WTC11 (cell line): ENCODE measurements at regions not wholly inside any gene's neighbourhood (a gene's known extent, or its start where the extent isn't known, plus 50 kb on each side); places are given as distances from the start of the nearest gene placed in this dataset.

ENCODE experiments used
- ATAC-seq: fragments of 200-7000 bp; cut with Tn5 transposase; 2 replicates; pipeline ENCODE4 v1.10.0; 2021; ENCODE audit warnings: mild to moderate bottlenecking, moderate library complexity
- CTCF ChIA-PET: fragments of 300-600 bp; sonication (Branson Sonifier 250); formaldehyde crosslinking; loops from one replicate; lab custom pipeline; 2021; ENCODE audit warnings: antibody characterized with exemption; lab: Charles Lee
- POLR2A ChIA-PET: fragments of 350-600 bp; sonication (Branson Sonifier 250); formaldehyde crosslinking; loops from one replicate; lab custom pipeline; 2021; ENCODE audit warnings: antibody characterized with exemption; lab: Charles Lee
- DNase-seq: peaks from one replicate; pipeline ENCODE4 v3.0.0; 2021; ENCODE audit warnings: low spot score
- H3K27ac Mint-ChIP-seq: 2 replicates; pipeline ENCODE4 v1.8.0; 2021; ENCODE audit warnings: mixed read lengths
- H3K27me3 Mint-ChIP-seq: 2 replicates; pipeline ENCODE4 v1.8.0; 2021; ENCODE audit warnings: low read depth, mild to moderate bottlenecking, moderate library complexity, mixed read lengths
- H3K36me3 Mint-ChIP-seq: 2 replicates; pipeline ENCODE4 v1.8.0; 2021; ENCODE audit warnings: mixed read lengths
- H3K4me1 Mint-ChIP-seq: 2 replicates; pipeline ENCODE4 v1.8.0; 2022; ENCODE audit warnings: mixed read lengths
- H3K4me3 Mint-ChIP-seq: 2 replicates; pipeline ENCODE4 v1.8.0; 2021; ENCODE audit warnings: mild to moderate bottlenecking, moderate library complexity, mixed read lengths
- H3K9me3 Mint-ChIP-seq: 2 replicates; pipeline ENCODE4 v1.8.0; 2021; ENCODE audit warnings: mixed read lengths
- CBFB ChIP-seq: sonication (generic); formaldehyde crosslinking; IDR thresholded peaks from 2 replicates; pipeline ENCODE4 v1.8.1; 2022; ENCODE audit warnings: mild to moderate bottlenecking, low read depth, missing genetic modification reagents
- CREB1 ChIP-seq: sonication (generic); formaldehyde crosslinking; IDR thresholded peaks from 2 replicates; pipeline ENCODE4 v1.8.0; 2023; ENCODE audit warnings: mild to moderate bottlenecking, missing genetic modification reagents
- FOXK1 ChIP-seq: sonication (generic); formaldehyde crosslinking; IDR thresholded peaks from 2 replicates; pipeline ENCODE4 v1.8.0; 2022; ENCODE audit warnings: mild to moderate bottlenecking, moderate library complexity, missing genetic modification reagents
- NFE2L1 ChIP-seq: sonication (generic); formaldehyde crosslinking; IDR thresholded peaks from 2 replicates; pipeline ENCODE4 v1.8.1; 2023; ENCODE audit warnings: missing genetic modification reagents
- RELA ChIP-seq: sonication (generic); formaldehyde crosslinking; IDR thresholded peaks from 2 replicates; pipeline ENCODE4 v1.8.1; 2022; ENCODE audit warnings: missing genetic modification reagents, mild to moderate bottlenecking, borderline replicate concordance
- SOX15 ChIP-seq: fragments of 250-450 bp; sonication (Bioruptor Pico); IDR thresholded peaks from 2 replicates; pipeline ENCODE4 v1.9.0; 2021; ENCODE audit warnings: mild to moderate bottlenecking
- TCF7 ChIP-seq: sonication (generic); formaldehyde crosslinking; IDR thresholded peaks from 2 replicates; pipeline ENCODE4 v1.8.0; 2022; ENCODE audit warnings: mild to moderate bottlenecking, low read depth, missing genetic modification reagents, moderate library complexity
- TEAD1 ChIP-seq: sonication (generic); formaldehyde crosslinking; IDR thresholded peaks from 2 replicates; pipeline ENCODE4 v1.8.0; 2022; ENCODE audit warnings: mild to moderate bottlenecking, missing genetic modification reagents
- ZBTB21 ChIP-seq: sonication (generic); formaldehyde crosslinking; IDR thresholded peaks from 2 replicates; pipeline ENCODE4 v1.8.1; 2023; ENCODE audit warnings: mild to moderate bottlenecking, missing genetic modification reagents, borderline replicate concordance
- ZNF219 ChIP-seq: sonication (generic); formaldehyde crosslinking; IDR thresholded peaks from 2 replicates; pipeline ENCODE4 v1.8.0; 2023; ENCODE audit warnings: missing genetic modification reagents, mild to moderate bottlenecking, borderline replicate concordance
- TF ChIP-seq, protein P1 (sequence below): sonication (generic); formaldehyde crosslinking; IDR thresholded peaks from 2 replicates; pipeline ENCODE4 v1.8.1; 2023; ENCODE audit warnings: mild to moderate bottlenecking, moderate library complexity, missing genetic modification reagents
- TF ChIP-seq, protein P2 (sequence below): fragments of 250-450 bp; sonication (Bioruptor Pico); IDR thresholded peaks from 2 replicates; pipeline ENCODE4 v1.9.0; 2021; ENCODE audit warnings: mild to moderate bottlenecking
- TF ChIP-seq, protein P3 (sequence below): sonication (generic); formaldehyde crosslinking; conservative IDR thresholded peaks from 2 replicates; pipeline ENCODE4 v1.8.1; 2022; ENCODE audit warnings: mild to moderate bottlenecking, missing genetic modification reagents
- TF ChIP-seq, protein P4 (sequence below): fragments of 250-450 bp; sonication (Bioruptor Pico); IDR thresholded peaks from 2 replicates; pipeline ENCODE4 v1.9.0; 2021; ENCODE audit warnings: moderate library complexity, mild to moderate bottlenecking, inconsistent platforms, borderline replicate concordance
- TF ChIP-seq, protein P5 (sequence below): fragments of 250-450 bp; sonication (Bioruptor Pico); IDR thresholded peaks from 2 replicates; pipeline ENCODE4 v2.1.2; 2022; ENCODE audit warnings: mild to moderate bottlenecking, moderate library complexity
- TF ChIP-seq, protein P6 (sequence below): sonication (generic); formaldehyde crosslinking; IDR thresholded peaks from 2 replicates; pipeline ENCODE4 v1.8.0; 2022; ENCODE audit warnings: mild to moderate bottlenecking, missing genetic modification reagents
- TF ChIP-seq, protein P7 (sequence below): sonication (generic); formaldehyde crosslinking; IDR thresholded peaks from 2 replicates; pipeline ENCODE4 v1.8.1; 2022; ENCODE audit warnings: missing genetic modification reagents, borderline replicate concordance
- TF ChIP-seq, protein P8 (sequence below): sonication (generic); formaldehyde crosslinking; IDR thresholded peaks from 2 replicates; pipeline ENCODE4 v1.8.1; 2023; ENCODE audit warnings: mild to moderate bottlenecking, missing genetic modification reagents, borderline replicate concordance
- TF ChIP-seq, protein P9 (sequence below): sonication (generic); formaldehyde crosslinking; IDR thresholded peaks from 2 replicates; pipeline ENCODE4 v1.8.1; 2022; ENCODE audit warnings: mild to moderate bottlenecking, missing genetic modification reagents, moderate library complexity, borderline replicate concordance

DNA sequence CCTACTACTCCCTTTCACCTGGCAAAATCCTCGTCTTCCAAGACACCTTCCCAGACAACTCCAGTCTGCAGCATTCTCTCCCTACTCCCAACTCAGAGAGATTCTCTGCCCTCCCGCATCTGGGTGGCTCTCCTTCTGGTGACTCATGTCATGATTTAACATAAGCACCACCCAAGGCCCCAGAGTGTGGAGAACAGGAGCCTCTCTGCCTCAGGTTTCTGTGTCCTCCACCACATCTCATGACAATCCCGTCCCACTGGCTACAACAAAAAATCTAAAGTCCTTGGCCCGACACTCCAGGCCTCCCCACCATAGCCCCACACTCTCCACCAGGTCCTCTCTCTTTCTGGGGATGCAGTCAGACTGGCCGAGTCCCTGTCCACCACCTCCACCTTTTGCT, 197.1 kb downstream of the BCL11A start:
- Mint-ChIP-seq H3K4me3 (no peak overlapping the region), H3K9me3 (no peaks in the 10 kb centered on the region), H3K27ac (no peak overlapping the region), H3K27me3 (no peaks in the 10 kb centered on the region; the same call in none of the 2 replicates), H3K4me1 (peaks cover 27% of the 10 kb centered on the region), H3K36me3 (no peaks in the 10 kb centered on the region)
- ATAC-seq (no peak), DNase-seq (no peak)
- TF ChIP-seq, protein P1, sequence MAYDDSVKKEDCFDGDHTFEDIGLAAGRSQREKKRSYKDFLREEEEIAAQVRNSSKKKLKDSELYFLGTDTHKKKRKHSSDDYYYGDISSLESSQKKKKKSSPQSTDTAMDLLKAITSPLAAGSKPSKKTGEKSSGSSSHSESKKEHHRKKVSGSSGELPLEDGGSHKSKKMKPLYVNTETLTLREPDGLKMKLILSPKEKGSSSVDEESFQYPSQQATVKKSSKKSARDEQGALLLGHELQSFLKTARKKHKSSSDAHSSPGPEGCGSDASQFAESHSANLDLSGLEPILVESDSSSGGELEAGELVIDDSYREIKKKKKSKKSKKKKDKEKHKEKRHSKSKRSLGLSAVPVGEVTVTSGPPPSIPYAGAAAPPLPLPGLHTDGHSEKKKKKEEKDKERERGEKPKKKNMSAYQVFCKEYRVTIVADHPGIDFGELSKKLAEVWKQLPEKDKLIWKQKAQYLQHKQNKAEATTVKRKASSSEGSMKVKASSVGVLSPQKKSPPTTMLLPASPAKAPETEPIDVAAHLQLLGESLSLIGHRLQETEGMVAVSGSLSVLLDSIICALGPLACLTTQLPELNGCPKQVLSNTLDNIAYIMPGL (CRISPR knock-in tag): no peak
- TF ChIP-seq, protein P2, sequence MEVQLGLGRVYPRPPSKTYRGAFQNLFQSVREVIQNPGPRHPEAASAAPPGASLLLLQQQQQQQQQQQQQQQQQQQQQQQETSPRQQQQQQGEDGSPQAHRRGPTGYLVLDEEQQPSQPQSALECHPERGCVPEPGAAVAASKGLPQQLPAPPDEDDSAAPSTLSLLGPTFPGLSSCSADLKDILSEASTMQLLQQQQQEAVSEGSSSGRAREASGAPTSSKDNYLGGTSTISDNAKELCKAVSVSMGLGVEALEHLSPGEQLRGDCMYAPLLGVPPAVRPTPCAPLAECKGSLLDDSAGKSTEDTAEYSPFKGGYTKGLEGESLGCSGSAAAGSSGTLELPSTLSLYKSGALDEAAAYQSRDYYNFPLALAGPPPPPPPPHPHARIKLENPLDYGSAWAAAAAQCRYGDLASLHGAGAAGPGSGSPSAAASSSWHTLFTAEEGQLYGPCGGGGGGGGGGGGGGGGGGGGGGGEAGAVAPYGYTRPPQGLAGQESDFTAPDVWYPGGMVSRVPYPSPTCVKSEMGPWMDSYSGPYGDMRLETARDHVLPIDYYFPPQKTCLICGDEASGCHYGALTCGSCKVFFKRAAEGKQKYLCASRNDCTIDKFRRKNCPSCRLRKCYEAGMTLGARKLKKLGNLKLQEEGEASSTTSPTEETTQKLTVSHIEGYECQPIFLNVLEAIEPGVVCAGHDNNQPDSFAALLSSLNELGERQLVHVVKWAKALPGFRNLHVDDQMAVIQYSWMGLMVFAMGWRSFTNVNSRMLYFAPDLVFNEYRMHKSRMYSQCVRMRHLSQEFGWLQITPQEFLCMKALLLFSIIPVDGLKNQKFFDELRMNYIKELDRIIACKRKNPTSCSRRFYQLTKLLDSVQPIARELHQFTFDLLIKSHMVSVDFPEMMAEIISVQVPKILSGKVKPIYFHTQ (CRISPR knock-in tag): no peak
- TF ChIP-seq, protein P3, sequence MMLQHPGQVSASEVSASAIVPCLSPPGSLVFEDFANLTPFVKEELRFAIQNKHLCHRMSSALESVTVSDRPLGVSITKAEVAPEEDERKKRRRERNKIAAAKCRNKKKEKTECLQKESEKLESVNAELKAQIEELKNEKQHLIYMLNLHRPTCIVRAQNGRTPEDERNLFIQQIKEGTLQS (CRISPR knock-in tag): no peak
- TF ChIP-seq, protein P4, sequence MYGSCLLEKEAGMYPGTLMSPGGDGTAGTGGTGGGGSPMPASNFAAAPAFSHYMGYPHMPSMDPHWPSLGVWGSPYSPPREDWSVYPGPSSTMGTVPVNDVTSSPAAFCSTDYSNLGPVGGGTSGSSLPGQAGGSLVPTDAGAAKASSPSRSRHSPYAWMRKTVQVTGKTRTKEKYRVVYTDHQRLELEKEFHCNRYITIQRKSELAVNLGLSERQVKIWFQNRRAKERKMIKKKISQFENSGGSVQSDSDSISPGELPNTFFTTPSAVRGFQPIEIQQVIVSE (CRISPR knock-in tag): no peak
- TF ChIP-seq FOXK1: no peak
- TF ChIP-seq CREB1 (CRISPR knock-in tag): no peak
- no peak for TF ChIP-seq NFE2L1
- no peak for TF ChIP-seq SOX15 (CRISPR knock-in tag)
- TF ChIP-seq TCF7 (CRISPR knock-in tag): no peak
- no peak for TF ChIP-seq ZBTB21 (CRISPR knock-in tag)
- no peak for TF ChIP-seq ZNF219 (CRISPR knock-in tag)
- TF ChIP-seq TEAD1 (CRISPR knock-in tag): no peak
- TF ChIP-seq, protein P5, sequence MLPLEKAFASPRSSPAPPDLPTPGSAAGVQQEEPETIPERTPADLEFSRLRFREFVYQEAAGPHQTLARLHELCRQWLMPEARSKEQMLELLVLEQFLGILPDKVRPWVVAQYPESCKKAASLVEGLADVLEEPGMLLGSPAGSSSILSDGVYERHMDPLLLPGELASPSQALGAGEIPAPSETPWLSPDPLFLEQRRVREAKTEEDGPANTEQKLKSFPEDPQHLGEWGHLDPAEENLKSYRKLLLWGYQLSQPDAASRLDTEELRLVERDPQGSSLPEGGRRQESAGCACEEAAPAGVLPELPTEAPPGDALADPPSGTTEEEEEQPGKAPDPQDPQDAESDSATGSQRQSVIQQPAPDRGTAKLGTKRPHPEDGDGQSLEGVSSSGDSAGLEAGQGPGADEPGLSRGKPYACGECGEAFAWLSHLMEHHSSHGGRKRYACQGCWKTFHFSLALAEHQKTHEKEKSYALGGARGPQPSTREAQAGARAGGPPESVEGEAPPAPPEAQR (CRISPR knock-in tag): no peak
- TF ChIP-seq, protein P6, sequence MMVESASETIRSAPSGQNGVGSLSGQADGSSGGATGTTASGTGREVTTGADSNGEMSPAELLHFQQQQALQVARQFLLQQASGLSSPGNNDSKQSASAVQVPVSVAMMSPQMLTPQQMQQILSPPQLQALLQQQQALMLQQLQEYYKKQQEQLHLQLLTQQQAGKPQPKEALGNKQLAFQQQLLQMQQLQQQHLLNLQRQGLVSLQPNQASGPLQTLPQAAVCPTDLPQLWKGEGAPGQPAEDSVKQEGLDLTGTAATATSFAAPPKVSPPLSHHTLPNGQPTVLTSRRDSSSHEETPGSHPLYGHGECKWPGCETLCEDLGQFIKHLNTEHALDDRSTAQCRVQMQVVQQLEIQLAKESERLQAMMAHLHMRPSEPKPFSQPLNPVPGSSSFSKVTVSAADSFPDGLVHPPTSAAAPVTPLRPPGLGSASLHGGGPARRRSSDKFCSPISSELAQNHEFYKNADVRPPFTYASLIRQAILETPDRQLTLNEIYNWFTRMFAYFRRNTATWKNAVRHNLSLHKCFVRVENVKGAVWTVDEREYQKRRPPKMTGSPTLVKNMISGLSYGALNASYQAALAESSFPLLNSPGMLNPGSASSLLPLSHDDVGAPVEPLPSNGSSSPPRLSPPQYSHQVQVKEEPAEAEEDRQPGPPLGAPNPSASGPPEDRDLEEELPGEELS (CRISPR knock-in tag): no peak
- no peak for TF ChIP-seq RELA
- TF ChIP-seq, protein P7, sequence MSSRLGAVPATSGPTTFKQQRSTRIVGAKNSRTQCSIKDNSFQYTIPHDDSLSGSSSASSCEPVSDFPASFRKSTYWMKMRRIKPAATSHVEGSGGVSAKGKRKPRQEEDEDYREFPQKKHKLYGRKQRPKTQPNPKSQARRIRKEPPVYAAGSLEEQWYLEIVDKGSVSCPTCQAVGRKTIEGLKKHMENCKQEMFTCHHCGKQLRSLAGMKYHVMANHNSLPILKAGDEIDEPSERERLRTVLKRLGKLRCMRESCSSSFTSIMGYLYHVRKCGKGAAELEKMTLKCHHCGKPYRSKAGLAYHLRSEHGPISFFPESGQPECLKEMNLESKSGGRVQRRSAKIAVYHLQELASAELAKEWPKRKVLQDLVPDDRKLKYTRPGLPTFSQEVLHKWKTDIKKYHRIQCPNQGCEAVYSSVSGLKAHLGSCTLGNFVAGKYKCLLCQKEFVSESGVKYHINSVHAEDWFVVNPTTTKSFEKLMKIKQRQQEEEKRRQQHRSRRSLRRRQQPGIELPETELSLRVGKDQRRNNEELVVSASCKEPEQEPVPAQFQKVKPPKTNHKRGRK (CRISPR knock-in tag): no peak
- no peak for TF ChIP-seq CBFB (CRISPR knock-in tag)
- TF ChIP-seq, protein P8, sequence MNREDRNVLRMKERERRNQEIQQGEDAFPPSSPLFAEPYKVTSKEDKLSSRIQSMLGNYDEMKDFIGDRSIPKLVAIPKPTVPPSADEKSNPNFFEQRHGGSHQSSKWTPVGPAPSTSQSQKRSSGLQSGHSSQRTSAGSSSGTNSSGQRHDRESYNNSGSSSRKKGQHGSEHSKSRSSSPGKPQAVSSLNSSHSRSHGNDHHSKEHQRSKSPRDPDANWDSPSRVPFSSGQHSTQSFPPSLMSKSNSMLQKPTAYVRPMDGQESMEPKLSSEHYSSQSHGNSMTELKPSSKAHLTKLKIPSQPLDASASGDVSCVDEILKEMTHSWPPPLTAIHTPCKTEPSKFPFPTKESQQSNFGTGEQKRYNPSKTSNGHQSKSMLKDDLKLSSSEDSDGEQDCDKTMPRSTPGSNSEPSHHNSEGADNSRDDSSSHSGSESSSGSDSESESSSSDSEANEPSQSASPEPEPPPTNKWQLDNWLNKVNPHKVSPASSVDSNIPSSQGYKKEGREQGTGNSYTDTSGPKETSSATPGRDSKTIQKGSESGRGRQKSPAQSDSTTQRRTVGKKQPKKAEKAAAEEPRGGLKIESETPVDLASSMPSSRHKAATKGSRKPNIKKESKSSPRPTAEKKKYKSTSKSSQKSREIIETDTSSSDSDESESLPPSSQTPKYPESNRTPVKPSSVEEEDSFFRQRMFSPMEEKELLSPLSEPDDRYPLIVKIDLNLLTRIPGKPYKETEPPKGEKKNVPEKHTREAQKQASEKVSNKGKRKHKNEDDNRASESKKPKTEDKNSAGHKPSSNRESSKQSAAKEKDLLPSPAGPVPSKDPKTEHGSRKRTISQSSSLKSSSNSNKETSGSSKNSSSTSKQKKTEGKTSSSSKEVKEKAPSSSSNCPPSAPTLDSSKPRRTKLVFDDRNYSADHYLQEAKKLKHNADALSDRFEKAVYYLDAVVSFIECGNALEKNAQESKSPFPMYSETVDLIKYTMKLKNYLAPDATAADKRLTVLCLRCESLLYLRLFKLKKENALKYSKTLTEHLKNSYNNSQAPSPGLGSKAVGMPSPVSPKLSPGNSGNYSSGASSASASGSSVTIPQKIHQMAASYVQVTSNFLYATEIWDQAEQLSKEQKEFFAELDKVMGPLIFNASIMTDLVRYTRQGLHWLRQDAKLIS (CRISPR knock-in tag): no peak
- TF ChIP-seq, protein P9, sequence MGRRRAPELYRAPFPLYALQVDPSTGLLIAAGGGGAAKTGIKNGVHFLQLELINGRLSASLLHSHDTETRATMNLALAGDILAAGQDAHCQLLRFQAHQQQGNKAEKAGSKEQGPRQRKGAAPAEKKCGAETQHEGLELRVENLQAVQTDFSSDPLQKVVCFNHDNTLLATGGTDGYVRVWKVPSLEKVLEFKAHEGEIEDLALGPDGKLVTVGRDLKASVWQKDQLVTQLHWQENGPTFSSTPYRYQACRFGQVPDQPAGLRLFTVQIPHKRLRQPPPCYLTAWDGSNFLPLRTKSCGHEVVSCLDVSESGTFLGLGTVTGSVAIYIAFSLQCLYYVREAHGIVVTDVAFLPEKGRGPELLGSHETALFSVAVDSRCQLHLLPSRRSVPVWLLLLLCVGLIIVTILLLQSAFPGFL (CRISPR knock-in tag): no peak
- CTCF ChIA-PET: no interaction called here
- POLR2A ChIA-PET: no interaction called here
